Endothelial cell of umbilical vein (primary cell): ENCODE measurements at regions not wholly inside any gene's neighbourhood (a gene's known extent, or its start where the extent isn't known, plus 50 kb on each side); places are given as distances from the start of the nearest gene placed in this dataset.

Source experiments
- BruUV-seq: library from RNA; stranded (reverse); fragments of 400-500 nt; replicated peaks from 2 replicates; lab custom pipeline; 2021; lab: Mats Ljungman, UMichigan
- CTCF ChIA-PET: fragments of 300-600, 350-600 bp; sonication (Branson Sonifier 250); formaldehyde crosslinking; loops from one replicate; lab custom pipeline; 2021; ENCODE audit warnings: antibody characterized with exemption, inconsistent platforms; lab: Charles Lee
- POLR2A ChIA-PET: fragments of 300-600, 350-600 bp; sonication (Branson Sonifier 250); formaldehyde crosslinking; loops from one replicate; lab custom pipeline; 2021; ENCODE audit warnings: antibody characterized with exemption, inconsistent platforms; lab: Charles Lee
- DNase-seq: peaks from one replicate; pipeline ENCODE4 v3.0.0-alpha.2; 2011; ENCODE audit warnings: low read depth, low spot score
- FAIRE-seq: peaks from 2 replicates; lab custom pipeline; 2011; peaks lifted over from hg19 to GRCh38; lab: Jason Lieb, UNC
- H2AFZ ChIP-seq: 2 replicates; pipeline ENCODE4 v1.6.0; 2012; ENCODE audit warnings: low read depth, low read length, control low read depth, inconsistent platforms
- H3K27ac ChIP-seq: 2 replicates; pipeline ENCODE4 v1.5.1; 2011; ENCODE audit warnings: low read depth, mild to moderate bottlenecking, control low read depth, low read length, moderate library complexity; ENCODE audit not compliant: insufficient read depth
- H3K27me3 ChIP-seq, 2 experiments: 2 replicates each; pipeline versions ENCODE4 v1.6.0 to v1.6.1; 2011; ENCODE audit warnings: low read length in 2 of 2, mixed read lengths in 1 of 2; ENCODE audit not compliant: control insufficient read depth in 2 of 2, insufficient read depth in 2 of 2
- H3K36me3 ChIP-seq, 2 experiments: 2 replicates in 1 of 2; 3 replicates in 1 of 2; pipeline ENCODE4 v1.5.1; 2011; ENCODE audit warnings: low read length in 2 of 2, mild to moderate bottlenecking in 1 of 2, moderate library complexity in 1 of 2; ENCODE audit not compliant: control insufficient read depth in 2 of 2, insufficient read depth in 2 of 2; ENCODE audit errors: extremely low read depth in 1 of 2
- H3K4me1 ChIP-seq: 3 replicates; pipeline ENCODE4 v1.5.1; 2011; ENCODE audit warnings: mild to moderate bottlenecking, low read length; ENCODE audit not compliant: control insufficient read depth, insufficient read depth; ENCODE audit errors: extremely low read depth
- H3K4me2 ChIP-seq: 2 replicates; pipeline ENCODE4 v1.6.1; 2011; ENCODE audit warnings: low read length, control low read depth, mixed read lengths; ENCODE audit not compliant: insufficient read depth
- H3K4me3 ChIP-seq, 3 experiments: fragments of 200-600 bp in 1 of 3; sonication (generic), shearing (Covaris generic) in 1 of 3; replicated peaks in 1 of 3; 2 replicates each; pipeline ENCODE4 v1.5.1; 2011 to 2016; ENCODE audit warnings: control low read depth in 3 of 3, low read length in 3 of 3, mild to moderate bottlenecking in 2 of 3, inconsistent platforms in 1 of 3, low read depth in 1 of 3, moderate library complexity in 1 of 3; ENCODE audit not compliant: insufficient read depth in 1 of 3
- H3K79me2 ChIP-seq: 2 replicates; pipeline ENCODE4 v1.6.0; 2012; ENCODE audit warnings: low read length, inconsistent platforms; ENCODE audit not compliant: control insufficient read depth, insufficient read depth
- H3K9ac ChIP-seq: replicated peaks from 2 replicates; pipeline ENCODE3; 2011; ENCODE audit warnings: low read length, control low read depth; ENCODE audit not compliant: insufficient read depth; ENCODE audit errors: extremely low read depth
- H3K9me1 ChIP-seq: replicated peaks from 3 replicates; pipeline ENCODE4 v1.6.0; 2011; ENCODE audit warnings: mild to moderate bottlenecking, low read length; ENCODE audit not compliant: control insufficient read depth, insufficient read depth; ENCODE audit errors: extremely low read depth
- H3K9me3 ChIP-seq: replicated peaks from 2 replicates; pipeline ENCODE4 v1.5.1; 2012; ENCODE audit warnings: low read length, inconsistent platforms; ENCODE audit not compliant: control insufficient read depth, insufficient read depth
- H4K20me1 ChIP-seq: replicated peaks from 2 replicates; pipeline ENCODE3; 2011; ENCODE audit warnings: mild to moderate bottlenecking, low read length; ENCODE audit not compliant: control insufficient read depth, insufficient read depth; ENCODE audit errors: extremely low read depth
- CTCF ChIP-seq, 2 donors: IDR thresholded peaks; 1 replicate in 1 of 2; 2 replicates in 1 of 2; pipeline ENCODE4 v1.5.1; 2011; ENCODE audit warnings: low read length in 2 of 2, mild to moderate bottlenecking in 2 of 2, moderate library complexity in 2 of 2, control low read depth in 1 of 2, inconsistent platforms in 1 of 2, low read depth in 1 of 2; ENCODE audit not compliant: insufficient read depth in 1 of 2; ENCODE audit errors: extremely low read depth in 1 of 2
- EZH2 ChIP-seq: IDR thresholded peaks from 2 replicates; pipeline ENCODE4 v1.6.1; 2012; ENCODE audit warnings: borderline replicate concordance, low read depth, mild to moderate bottlenecking, moderate library complexity, low read length, inconsistent platforms; ENCODE audit not compliant: severe bottlenecking
- FOS ChIP-seq: IDR thresholded peaks from 2 replicates; pipeline ENCODE4 v1.6.1; 2011; ENCODE audit warnings: mild to moderate bottlenecking, low read length, moderate library complexity, borderline replicate concordance; ENCODE audit not compliant: insufficient read depth
- GATA2 ChIP-seq: IDR thresholded peaks from 2 replicates; pipeline ENCODE4 v1.7.0; 2011; ENCODE audit warnings: low read depth, mild to moderate bottlenecking, moderate library complexity, mixed read lengths, low read length; ENCODE audit not compliant: insufficient read length, insufficient read depth
- MAX ChIP-seq: IDR thresholded peaks from 2 replicates; pipeline ENCODE4 v1.6.1; 2011; ENCODE audit not compliant: insufficient read depth, insufficient read length
- MYC ChIP-seq: IDR thresholded peaks from one replicate; pipeline ENCODE4 v1.6.1; 2011; ENCODE audit warnings: mild to moderate bottlenecking, low read depth, low read length
- POLR2AphosphoS5 ChIP-seq: IDR thresholded peaks from 2 replicates; pipeline ENCODE4 v1.6.1; 2012; ENCODE audit warnings: low read depth, mild to moderate bottlenecking, control low read depth, low read length, moderate library complexity; ENCODE audit not compliant: insufficient read depth
- dilution Hi-C: fragments of 300-500 bp; cut with MboI; formaldehyde crosslinking; loops from one replicate; pipeline ENCODE4 v1.15.0; 2019; ENCODE audit warnings: low sequenced_read_pairs; ENCODE audit not compliant: extremely low pct_ligation_motif_present
- intact Hi-C: fragments of 100-400 bp; cut with micrococcal nuclease; formaldehyde crosslinking; loops from one replicate; pipeline ENCODE4 v1.10.0; 2022

GRCh38 chr18:77671456-77672167 is 422.0 kb downstream of the GALR1 start:
- no peak for TF ChIP-seq GATA2
- no peak for TF ChIP-seq POLR2AphosphoS5
- no peak for TF ChIP-seq EZH2
- no peak for TF ChIP-seq CTCF (IDR thresholded peaks at IDR 0.05; ENCODE audit: extremely low read depth in 1 of 2, insufficient read depth in 1 of 2, low read depth in 1 of 2, low read length in 2 of 2)
- no peak for TF ChIP-seq FOS
- no peak for TF ChIP-seq MAX
- no peak for TF ChIP-seq MYC
- Histone ChIP-seq H3K79me2 (no peaks in the 10 kb centered on the region), H3K36me3 (no peaks in the 10 kb centered on the region), H2AFZ (no peak overlapping the region), H3K27ac (no peak overlapping the region), H4K20me1 (no peaks in the 10 kb centered on the region), H3K4me2 (no peak overlapping the region), H3K4me1 (no peaks in the 10 kb centered on the region), H3K9me1 (no peaks in the 10 kb centered on the region), H3K9me3 (peaks cover 6% of the 10 kb centered on the region), H3K9ac (no peak overlapping the region), H3K27me3 (no peaks in the 10 kb centered on the region), H3K4me3 (no peak overlapping the region)
- intact Hi-C loops = no loop called here
- dilution Hi-C loops = no loop called here
- FAIRE-seq (no peak), DNase-seq (no peak)
- CTCF ChIA-PET = interaction anchor here (1.1 kb wide), 1 partner anchor 9 kb away, joined by 3 read pairs; no protein-coding TSS in a partner anchor
- POLR2A ChIA-PET = no interaction called here
- BruUV-seq = no TSS peak
